Choroid plexus epithelial cell (primary cell): ENCODE measurements at regions not wholly inside any gene's neighbourhood (a gene's known extent, or its start where the extent isn't known, plus 50 kb on each side); places are given as distances from the start of the nearest gene placed in this dataset.

ENCODE experiments used
- DNase-seq: peaks from one replicate; pipeline ENCODE4 v3.0.0-alpha.2; 2010; ENCODE audit warnings: low read depth
- H3K4me3 ChIP-seq: 2 replicates; pipeline ENCODE4 v1.5.1; 2011; ENCODE audit warnings: low read depth, mild to moderate bottlenecking, control low read depth, low read length, moderate library complexity
- TF ChIP-seq, protein P1 (sequence below): conservative IDR thresholded peaks from 2 replicates; pipeline ENCODE4 v1.5.1; 2011; ENCODE audit warnings: low read depth, mild to moderate bottlenecking, control low read depth, inconsistent platforms, low read length, moderate library complexity

DNA sequence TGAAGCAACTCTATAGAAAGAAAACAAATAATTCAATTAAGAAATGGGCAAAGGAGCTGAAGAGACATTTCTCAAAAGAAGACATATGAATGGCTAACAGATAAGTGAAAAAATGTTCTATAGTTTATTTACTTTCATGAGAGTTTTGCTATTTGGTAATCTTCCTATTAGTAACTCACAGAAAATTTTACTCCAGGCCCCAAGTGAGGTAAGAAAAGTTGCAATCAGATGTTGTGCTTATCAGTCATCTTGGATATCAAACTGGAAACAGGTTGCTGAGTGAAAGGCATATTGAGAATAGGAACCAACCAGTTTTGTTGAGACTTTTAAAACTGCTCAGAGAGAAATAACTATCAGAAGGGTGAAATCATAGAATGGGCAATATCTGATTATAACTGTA, 1179.0 kb upstream of the ACVR2A start:
- DNase-seq = peak; percentile 37
- H3K4me3 ChIP-seq = no peak overlapping the region
- TF ChIP-seq, protein P1, sequence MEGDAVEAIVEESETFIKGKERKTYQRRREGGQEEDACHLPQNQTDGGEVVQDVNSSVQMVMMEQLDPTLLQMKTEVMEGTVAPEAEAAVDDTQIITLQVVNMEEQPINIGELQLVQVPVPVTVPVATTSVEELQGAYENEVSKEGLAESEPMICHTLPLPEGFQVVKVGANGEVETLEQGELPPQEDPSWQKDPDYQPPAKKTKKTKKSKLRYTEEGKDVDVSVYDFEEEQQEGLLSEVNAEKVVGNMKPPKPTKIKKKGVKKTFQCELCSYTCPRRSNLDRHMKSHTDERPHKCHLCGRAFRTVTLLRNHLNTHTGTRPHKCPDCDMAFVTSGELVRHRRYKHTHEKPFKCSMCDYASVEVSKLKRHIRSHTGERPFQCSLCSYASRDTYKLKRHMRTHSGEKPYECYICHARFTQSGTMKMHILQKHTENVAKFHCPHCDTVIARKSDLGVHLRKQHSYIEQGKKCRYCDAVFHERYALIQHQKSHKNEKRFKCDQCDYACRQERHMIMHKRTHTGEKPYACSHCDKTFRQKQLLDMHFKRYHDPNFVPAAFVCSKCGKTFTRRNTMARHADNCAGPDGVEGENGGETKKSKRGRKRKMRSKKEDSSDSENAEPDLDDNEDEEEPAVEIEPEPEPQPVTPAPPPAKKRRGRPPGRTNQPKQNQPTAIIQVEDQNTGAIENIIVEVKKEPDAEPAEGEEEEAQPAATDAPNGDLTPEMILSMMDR = no peak

DNA sequence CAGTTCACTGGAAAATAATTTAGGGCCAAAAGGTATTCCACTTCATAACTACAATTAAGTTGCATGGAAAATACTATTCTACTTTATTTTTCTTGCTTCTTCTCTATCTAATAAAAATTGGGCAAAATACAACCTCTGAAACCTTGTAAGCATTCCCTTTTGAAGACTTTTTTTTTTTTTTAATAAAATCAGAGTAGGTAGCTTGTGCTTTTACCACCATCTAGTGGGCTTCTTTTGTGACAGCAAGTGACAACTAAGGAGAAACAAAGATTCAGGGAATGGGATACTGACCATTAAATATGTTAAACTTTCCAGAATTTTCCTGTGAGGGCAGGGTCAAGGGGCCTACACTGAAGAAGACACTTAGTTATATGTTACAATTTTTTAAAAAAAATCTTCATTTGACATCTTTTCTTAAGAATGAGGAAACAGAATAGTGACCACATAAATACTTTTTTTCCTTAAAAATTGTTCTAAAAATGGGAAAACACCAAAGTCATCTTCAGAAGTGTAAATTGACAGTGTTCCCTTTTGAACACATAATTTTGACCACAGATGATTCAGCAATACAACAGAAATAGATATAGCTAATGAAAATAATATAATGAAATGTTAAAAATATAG, 1183.2 kb upstream of the ACVR2A start:
- TF ChIP-seq, protein P1 = peak; percentile 68
- no peak overlapping the region for H3K4me3 ChIP-seq
- DNase-seq = peak; percentile 75

DNA sequence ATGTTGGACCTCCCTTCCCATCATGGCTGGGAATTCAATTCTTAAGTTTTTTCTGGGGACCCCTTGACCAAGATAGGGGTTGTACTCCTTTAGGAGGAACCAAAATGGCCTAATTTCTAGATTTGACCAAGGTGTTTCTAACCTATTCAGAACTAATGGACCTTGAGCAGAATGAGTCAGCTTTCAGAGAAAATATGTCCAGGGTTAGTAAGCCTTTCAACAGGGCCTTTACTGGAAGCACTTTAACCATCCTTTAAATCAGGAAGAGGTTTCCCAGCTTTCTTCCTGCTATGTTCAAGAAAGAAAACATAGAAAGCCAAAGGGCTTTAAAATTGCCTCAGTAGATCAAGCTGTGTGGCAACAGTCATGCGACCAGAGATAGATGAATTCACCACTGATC, 1184.9 kb upstream of the ACVR2A start:
- H3K4me3 ChIP-seq = no peak overlapping the region
- DNase-seq = peak; percentile 14
- TF ChIP-seq, protein P1 = no peak

DNA sequence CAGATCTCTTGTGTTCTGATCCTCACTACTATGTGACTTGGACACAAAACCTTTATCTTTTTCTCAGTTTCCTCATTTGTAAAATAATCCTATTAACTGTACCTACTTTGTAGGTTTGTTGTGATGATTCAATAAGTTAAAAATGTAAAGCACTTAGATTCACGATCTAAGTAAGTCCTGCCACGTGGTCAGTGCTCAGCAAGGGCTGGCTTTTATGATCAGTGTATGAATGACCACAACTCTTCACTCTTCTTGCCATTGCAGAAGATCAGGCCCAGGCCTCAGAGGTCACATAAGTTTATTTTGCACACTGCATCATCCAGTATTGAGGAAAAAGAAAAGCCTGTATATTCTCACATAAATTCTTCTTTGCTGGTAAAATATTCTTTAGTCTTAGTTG, 1192.5 kb upstream of the ACVR2A start:
- TF ChIP-seq, protein P1 = no peak
- H3K4me3 ChIP-seq = no peak overlapping the region
- DNase-seq = peak; percentile 86

DNA sequence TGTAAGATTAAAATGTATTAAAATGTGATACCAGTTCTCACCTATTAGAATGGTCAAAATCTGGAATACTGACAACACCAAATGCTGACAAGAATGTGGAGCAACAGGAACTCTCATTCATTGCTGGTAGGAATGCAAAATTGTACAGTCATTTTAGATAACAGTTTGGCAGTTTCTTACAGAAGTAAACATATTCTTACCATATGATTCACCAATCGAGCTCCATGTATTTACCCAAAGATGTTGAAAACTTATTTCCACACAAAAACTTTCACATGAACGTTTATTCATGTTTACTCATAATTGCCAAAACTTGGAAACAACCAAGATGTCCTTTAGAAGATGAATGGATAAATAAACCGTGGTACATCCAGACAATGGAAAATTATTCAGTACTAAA, 1193.5 kb upstream of the ACVR2A start:
- TF ChIP-seq, protein P1 = no peak
- peak; percentile 13 for DNase-seq
- H3K4me3 ChIP-seq = no peak overlapping the region

DNA sequence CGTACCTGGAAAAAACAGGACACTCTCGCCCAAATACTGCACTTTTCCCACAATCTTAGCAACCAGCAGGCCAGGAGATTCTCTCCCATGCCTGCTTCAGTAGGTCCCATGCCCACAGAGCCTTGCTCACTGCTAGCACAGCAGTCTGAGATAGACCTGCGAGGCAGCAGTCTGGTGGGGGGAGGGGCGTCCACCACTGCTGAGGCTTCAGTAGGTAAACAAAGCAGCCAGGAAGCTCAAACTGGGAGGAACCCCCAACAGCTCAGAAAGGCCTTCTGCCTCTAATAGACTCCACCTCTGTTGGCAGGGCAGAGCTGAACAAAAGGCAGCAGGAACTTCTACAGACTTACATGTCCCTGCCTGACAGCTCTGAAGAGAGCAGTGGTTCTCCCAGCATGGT, 1202.8 kb upstream of the ACVR2A start:
- TF ChIP-seq, protein P1 = no peak
- H3K4me3 ChIP-seq = no peak overlapping the region
- DNase-seq = peak; percentile 23

DNA sequence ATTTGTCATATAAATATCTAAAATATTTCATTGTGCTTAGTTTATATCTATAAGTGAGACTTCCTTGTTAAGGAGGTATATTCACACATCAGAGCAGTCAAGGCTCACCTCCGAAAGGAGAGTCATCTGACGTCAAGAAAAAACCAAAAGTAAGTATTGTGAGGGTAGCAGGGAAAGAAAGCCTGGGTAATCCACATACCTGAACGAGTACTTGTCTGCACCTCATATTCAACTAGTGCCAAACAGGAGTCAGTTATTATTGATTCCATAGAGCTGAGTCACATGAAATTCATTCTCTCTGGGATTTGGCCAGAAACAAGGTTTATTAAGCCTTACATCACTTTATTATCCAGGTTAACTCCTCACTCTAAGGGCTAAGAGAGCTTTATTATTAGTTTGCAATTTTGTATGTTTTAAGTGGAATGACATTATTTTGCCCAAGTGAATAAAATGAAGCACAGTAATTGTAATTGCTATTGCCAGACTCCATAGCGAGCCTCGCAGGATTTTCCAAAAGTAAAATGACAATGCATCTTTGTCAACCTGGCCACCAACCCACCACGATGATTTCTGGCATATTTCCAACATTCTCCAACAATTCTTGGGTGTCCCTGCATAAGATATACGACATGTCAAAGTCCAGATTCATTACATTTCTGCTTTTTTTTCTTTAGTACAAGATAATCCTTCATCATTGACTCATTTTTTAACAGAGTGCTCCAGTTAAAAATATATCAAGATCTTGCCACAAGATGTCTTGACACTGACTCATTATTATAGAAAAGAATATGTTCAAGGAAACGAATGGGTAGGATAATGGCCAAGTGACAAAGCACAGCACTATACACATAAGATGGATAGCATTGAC, 1210.4 kb upstream of the ACVR2A start:
- no peak overlapping the region for H3K4me3 ChIP-seq
- DNase-seq = peak; percentile 77
- TF ChIP-seq, protein P1 = no peak
